OCI-LY3 (cell line): ENCODE measurements at regions not wholly inside any gene's neighbourhood (a gene's known extent, or its start where the extent isn't known, plus 50 kb on each side); places are given as distances from the start of the nearest gene placed in this dataset.

Experiments used
- H2AFZ ChIP-seq: fragments of 200-600, 300-600 bp; shearing (Covaris generic); 2 replicates; pipeline ENCODE4 v1.6.0; 2014; ENCODE audit warnings: antibody characterized with exemption, low read depth, low read length
- H3K27ac ChIP-seq: fragments of 200-600, 300-600 bp; sonication (generic); 2 replicates; pipeline ENCODE4 v1.5.1; 2014; ENCODE audit warnings: mild to moderate bottlenecking, low read length, moderate library complexity, mixed read lengths
- H3K27me3 ChIP-seq: fragments of 200-600, 300-600 bp; sonication (generic); 2 replicates; pipeline ENCODE4 v1.6.1; 2014; ENCODE audit warnings: low read depth, low read length, mixed read lengths
- H3K36me3 ChIP-seq: fragments of 200-600, 300-600 bp; sonication (generic); replicated peaks from 2 replicates; pipeline ENCODE3; 2014; ENCODE audit warnings: low read depth, low read length, mixed read lengths
- H3K4me1 ChIP-seq: fragments of 300-600, 200-600 bp; sonication (generic); 2 replicates; pipeline ENCODE4 v1.6.1; 2014; ENCODE audit warnings: low read length, mixed read lengths
- H3K4me2 ChIP-seq: fragments of 200-600, 300-600 bp; sonication (generic); 2 replicates; pipeline ENCODE4 v1.6.1; 2014; ENCODE audit warnings: low read length, mixed read lengths
- H3K4me3 ChIP-seq: fragments of 300-600, 200-600 bp; sonication (generic); 2 replicates; pipeline ENCODE4 v1.5.1; 2014; ENCODE audit warnings: antibody characterized with exemption, mild to moderate bottlenecking, low read length, moderate library complexity
- H3K79me2 ChIP-seq: fragments of 300-600, 200-600 bp; shearing (Covaris generic); 2 replicates; pipeline ENCODE4 v1.6.1; 2014; ENCODE audit warnings: mild to moderate bottlenecking, low read length, mixed read lengths
- H3K9ac ChIP-seq: fragments of 300-600, 200-600 bp; shearing (Covaris generic); 2 replicates; pipeline ENCODE4 v1.6.0; 2014; ENCODE audit warnings: mild to moderate bottlenecking, low read length, moderate library complexity
- H3K9me3 ChIP-seq: fragments of 200-600, 300-600 bp; shearing (Covaris generic); 2 replicates; pipeline ENCODE4 v1.6.1; 2014; ENCODE audit warnings: low read length, mixed read lengths; ENCODE audit not compliant: insufficient read depth
- H4K20me1 ChIP-seq: fragments of 200-600, 300-600 bp; sonication (generic); 2 replicates; pipeline ENCODE4 v1.6.1; 2016; ENCODE audit warnings: low read length, mixed read lengths; ENCODE audit not compliant: insufficient read depth
- EZH2phosphoT487 ChIP-seq: fragments of 200-600 bp; shearing (Covaris generic); IDR thresholded peaks from 2 replicates; pipeline ENCODE4 v1.6.1; 2018; ENCODE audit warnings: antibody characterized with exemption, mixed run types, low read depth
- TF ChIP-seq, protein P1 (sequence below): fragments of 200-600, 300-600 bp; sonication (generic); IDR thresholded peaks from 2 replicates; pipeline ENCODE4 v1.5.1; 2014; ENCODE audit warnings: antibody characterized with exemption, low read length, low read depth

DNA sequence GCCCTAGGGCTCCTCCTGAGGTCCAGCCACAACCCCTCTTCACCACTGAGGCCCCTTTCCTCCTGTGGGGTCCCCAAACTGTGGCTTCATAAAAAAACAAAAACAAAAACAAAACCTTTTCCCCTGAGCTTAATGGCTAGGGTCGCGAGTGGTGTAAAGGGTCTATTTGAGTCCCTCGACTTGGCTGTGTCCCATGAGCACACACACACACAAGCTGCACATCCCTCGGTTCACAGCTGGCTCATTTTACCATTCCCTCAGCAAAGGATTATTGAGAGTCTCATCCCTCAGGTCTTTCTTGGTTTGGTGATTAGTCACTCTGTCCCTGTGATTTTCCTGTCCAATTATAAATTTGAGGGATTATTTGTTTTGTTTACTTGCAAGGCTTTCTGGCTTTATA lies 206.1 kb upstream of the SASH1 start:
- no peak overlapping the region for H3K4me3 ChIP-seq
- H4K20me1 ChIP-seq: no peaks in the 10 kb centered on the region
- no peaks in the 10 kb centered on the region for H3K9me3 ChIP-seq
- H3K79me2 ChIP-seq: no peaks in the 10 kb centered on the region
- H3K4me2 ChIP-seq: no peak overlapping the region
- H3K4me1 ChIP-seq: no peaks in the 10 kb centered on the region
- no peak overlapping the region for H2AFZ ChIP-seq
- TF ChIP-seq, protein P1, sequence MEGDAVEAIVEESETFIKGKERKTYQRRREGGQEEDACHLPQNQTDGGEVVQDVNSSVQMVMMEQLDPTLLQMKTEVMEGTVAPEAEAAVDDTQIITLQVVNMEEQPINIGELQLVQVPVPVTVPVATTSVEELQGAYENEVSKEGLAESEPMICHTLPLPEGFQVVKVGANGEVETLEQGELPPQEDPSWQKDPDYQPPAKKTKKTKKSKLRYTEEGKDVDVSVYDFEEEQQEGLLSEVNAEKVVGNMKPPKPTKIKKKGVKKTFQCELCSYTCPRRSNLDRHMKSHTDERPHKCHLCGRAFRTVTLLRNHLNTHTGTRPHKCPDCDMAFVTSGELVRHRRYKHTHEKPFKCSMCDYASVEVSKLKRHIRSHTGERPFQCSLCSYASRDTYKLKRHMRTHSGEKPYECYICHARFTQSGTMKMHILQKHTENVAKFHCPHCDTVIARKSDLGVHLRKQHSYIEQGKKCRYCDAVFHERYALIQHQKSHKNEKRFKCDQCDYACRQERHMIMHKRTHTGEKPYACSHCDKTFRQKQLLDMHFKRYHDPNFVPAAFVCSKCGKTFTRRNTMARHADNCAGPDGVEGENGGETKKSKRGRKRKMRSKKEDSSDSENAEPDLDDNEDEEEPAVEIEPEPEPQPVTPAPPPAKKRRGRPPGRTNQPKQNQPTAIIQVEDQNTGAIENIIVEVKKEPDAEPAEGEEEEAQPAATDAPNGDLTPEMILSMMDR: no peak
- TF ChIP-seq EZH2phosphoT487: no peak
- no peak overlapping the region for H3K9ac ChIP-seq
- no peak overlapping the region for H3K27ac ChIP-seq
- no peaks in the 10 kb centered on the region for H3K36me3 ChIP-seq
- H3K27me3 ChIP-seq: peaks cover 3% of the 10 kb centered on the region

DNA sequence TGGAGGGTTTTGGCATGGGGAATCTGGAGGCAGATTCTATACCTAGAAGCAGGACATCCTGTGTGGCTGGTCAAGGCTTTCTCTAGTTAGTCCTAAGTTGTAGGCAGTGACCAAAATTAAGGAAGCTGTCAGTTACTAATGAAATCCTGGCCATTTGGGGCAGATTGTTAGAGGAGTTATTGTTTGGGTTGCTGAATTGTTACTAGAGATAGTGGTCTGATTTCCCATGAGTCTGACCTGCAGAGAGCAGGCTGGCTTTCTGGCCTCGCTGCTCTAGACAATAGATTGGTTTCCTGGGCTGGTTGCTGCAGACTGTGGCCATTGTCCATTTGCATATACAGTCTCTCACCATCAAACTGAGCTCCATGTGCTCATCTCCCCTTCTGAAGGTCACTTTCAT lies 205.0 kb upstream of the SASH1 start:
- H3K4me1 ChIP-seq: no peaks in the 10 kb centered on the region
- H3K79me2 ChIP-seq: no peaks in the 10 kb centered on the region
- H3K9ac ChIP-seq: no peak overlapping the region
- TF ChIP-seq, protein P1: no peak
- no peak overlapping the region for H3K4me3 ChIP-seq
- no peak overlapping the region for H3K27ac ChIP-seq
- no peak overlapping the region for H3K4me2 ChIP-seq
- H3K9me3 ChIP-seq: no peaks in the 10 kb centered on the region
- H4K20me1 ChIP-seq: no peaks in the 10 kb centered on the region
- peaks cover 3% of the 10 kb centered on the region for H3K27me3 ChIP-seq
- no peak overlapping the region for H2AFZ ChIP-seq
- no peaks in the 10 kb centered on the region for H3K36me3 ChIP-seq

DNA sequence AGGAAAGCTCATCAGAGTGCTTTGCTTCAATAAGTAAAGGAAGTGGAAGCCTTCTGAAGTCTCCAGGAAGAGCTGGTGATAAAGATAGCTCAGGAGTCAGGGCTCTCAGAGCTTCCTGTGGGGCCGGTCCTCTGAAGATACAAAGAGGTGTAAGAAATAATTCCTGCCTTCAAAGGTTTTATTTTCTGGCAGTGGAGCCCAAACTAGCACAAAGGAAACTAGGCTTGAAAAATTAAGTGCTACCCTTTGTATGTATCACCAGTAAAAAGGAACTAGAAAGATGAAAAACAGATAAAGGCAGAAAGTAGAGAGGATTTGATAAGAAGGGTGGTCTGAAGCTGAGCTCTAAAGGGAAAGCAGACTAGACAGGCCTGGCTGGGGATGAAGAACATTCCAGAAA lies 204.1 kb upstream of the SASH1 start:
- TF ChIP-seq EZH2phosphoT487: no peak
- TF ChIP-seq, protein P1: no peak
- Histone ChIP-seq H3K4me3 (no peak overlapping the region), H3K36me3 (no peaks in the 10 kb centered on the region), H3K4me2 (no peak overlapping the region), H3K27me3 (peaks cover 3% of the 10 kb centered on the region), H4K20me1 (no peaks in the 10 kb centered on the region), H3K4me1 (no peaks in the 10 kb centered on the region), H3K79me2 (no peaks in the 10 kb centered on the region), H3K27ac (no peak overlapping the region), H3K9ac (no peak overlapping the region), H2AFZ (no peak overlapping the region), H3K9me3 (no peaks in the 10 kb centered on the region)

DNA sequence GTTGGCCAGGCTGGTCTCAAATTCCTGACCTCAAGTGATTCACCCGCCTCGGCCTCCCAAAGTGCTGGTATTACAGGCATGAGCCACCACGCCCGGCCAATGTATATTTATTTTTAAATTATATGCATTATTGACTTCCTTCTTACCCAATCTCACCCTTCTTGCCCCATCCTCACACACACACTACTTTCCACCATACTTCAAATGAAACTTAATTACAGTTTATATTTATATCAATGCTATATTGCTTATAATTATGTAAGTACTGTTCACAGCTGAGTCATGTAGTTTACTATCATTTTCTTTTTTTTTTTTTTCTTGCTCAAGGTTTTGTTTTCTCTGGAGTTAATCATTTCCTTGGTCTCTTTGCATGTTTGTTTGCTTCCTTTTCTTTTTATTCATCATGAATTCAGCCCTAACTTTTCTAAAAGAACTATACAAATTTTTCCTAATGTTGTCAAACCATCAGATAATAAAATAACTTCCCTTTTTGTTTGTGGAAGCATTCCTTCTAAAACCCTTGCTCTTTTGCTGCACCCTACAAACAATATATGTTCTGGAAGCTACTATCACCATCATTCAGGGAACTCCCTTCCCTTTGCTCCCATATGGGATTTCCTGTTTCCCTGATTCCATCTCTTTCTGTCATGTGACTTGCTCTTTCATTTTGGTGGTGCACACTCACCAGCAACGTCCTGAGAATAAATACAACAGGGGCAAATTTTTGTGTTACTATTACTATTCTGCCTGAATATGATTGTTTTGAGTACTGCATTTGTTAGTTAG lies 201.7 kb upstream of the SASH1 start:
- Histone ChIP-seq H3K79me2 (no peaks in the 10 kb centered on the region), H3K27me3 (peaks cover 3% of the 10 kb centered on the region), H3K27ac (no peak overlapping the region), H2AFZ (no peak overlapping the region), H3K36me3 (no peaks in the 10 kb centered on the region), H3K4me3 (no peak overlapping the region), H3K9me3 (no peaks in the 10 kb centered on the region), H3K4me1 (no peaks in the 10 kb centered on the region), H4K20me1 (no peaks in the 10 kb centered on the region), H3K9ac (no peak overlapping the region), H3K4me2 (no peak overlapping the region)
- TF ChIP-seq EZH2phosphoT487: no peak
- TF ChIP-seq, protein P1: no peak
